Kidney (tissue), 13 donors: ENCODE measurements at regions not wholly inside any gene's neighbourhood (a gene's known extent, or its start where the extent isn't known, plus 50 kb on each side); places are given as distances from the start of the nearest gene placed in this dataset.

Experiments used
- DNase-seq, 5 donors: peaks; one replicate each; pipeline ENCODE4 v3.0.0-alpha.2; 2013 to 2020
- FAIRE-seq: peaks from 2 replicates; lab custom pipeline; 2012; peaks lifted over from hg19 to GRCh38; lab: Jason Lieb, UNC
- H3K27ac ChIP-seq, 2 donors: one replicate each; pipeline ENCODE4 v1.7.0; 2013; ENCODE audit warnings: low read depth in 2 of 2, low read length in 2 of 2, inconsistent platforms in 1 of 2
- H3K27me3 ChIP-seq: one replicate; pipeline ENCODE4 v1.7.1; 2013; ENCODE audit warnings: low read length, inconsistent platforms; ENCODE audit not compliant: control insufficient read depth, insufficient read depth
- H3K36me3 ChIP-seq, 3 donors: one replicate each; pipeline versions ENCODE4 v1.7.0 to v1.7.1; 2013; ENCODE audit warnings: low read length in 3 of 3, control low read depth in 1 of 3, inconsistent platforms in 1 of 3; ENCODE audit not compliant: insufficient read depth in 3 of 3, control insufficient read depth in 2 of 3
- H3K4me1 ChIP-seq, 3 donors: one replicate each; pipeline versions ENCODE4 v1.7.0 to v1.7.1; 2013; ENCODE audit warnings: low read length in 3 of 3, inconsistent platforms in 1 of 3, low read depth in 1 of 3; ENCODE audit not compliant: control insufficient read depth in 2 of 3, insufficient read depth in 2 of 3
- H3K4me3 ChIP-seq, 3 donors: one replicate each; pipeline versions ENCODE4 v1.7.0 to v1.8.1; 2013; ENCODE audit warnings: low read length in 3 of 3, control low read depth in 1 of 3, inconsistent platforms in 1 of 3
- H3K9ac ChIP-seq, 3 donors: one replicate each; pipeline versions ENCODE4 v1.7.0 to v1.7.1; 2013; ENCODE audit warnings: low read length in 3 of 3, control low read depth in 1 of 3, inconsistent platforms in 1 of 3
- H3K9me3 ChIP-seq, 3 donors: one replicate each; pipeline versions ENCODE4 v1.7.0 to v1.7.1; 2013; ENCODE audit warnings: low read length in 3 of 3, control low read depth in 1 of 3, inconsistent platforms in 1 of 3; ENCODE audit not compliant: control insufficient read depth in 2 of 3, insufficient read depth in 1 of 3
- CTCF ChIP-seq: IDR thresholded peaks from 3 replicates; pipeline ENCODE4 v1.5.1; 2012; ENCODE audit warnings: mild to moderate bottlenecking, moderate library complexity, borderline replicate concordance; ENCODE audit not compliant: insufficient read depth; ENCODE audit errors: extremely low read depth
- intact Hi-C: fragments of 100-400 bp; cut with DNase I; formaldehyde crosslinking; loops from one replicate; pipeline ENCODE4 v1.11.1; 2022
- donor health status: control.
- donor health status: control.
- donor health status: control.
- donor health status: control.
- donor health status: control.
- donor health status: DM: yes; HTN: yes; CAD: no.
- donor health status: Normal renal cell carcinoma (clear cell type).

- TF ChIP-seq CTCF = no peak
- no peak overlapping the region for H3K9ac ChIP-seq
- H3K4me3 ChIP-seq = no peak overlapping the region
- no peak for FAIRE-seq
- intact Hi-C loops = no loop called here
- no peak for DNase-seq
- no peak overlapping the region for H3K27ac ChIP-seq
- peaks cover 0 to 3% (median 2%) of the 10 kb centered on the region in 3 donors for H3K4me1 ChIP-seq
- H3K27me3 ChIP-seq = no peaks in the 10 kb centered on the region
- H3K36me3 ChIP-seq = no peaks in the 10 kb centered on the region
- no peaks in the 10 kb centered on the region for H3K9me3 ChIP-seq
These were observed 71.9 kb downstream of the MRPL46 start for GRCh38 chr15:88395241-88395640.

GRCh38 chr15:88394553-88395145, 72.5 kb downstream of the MRPL46 start:
- Histone ChIP-seq H3K36me3 (no peaks in the 10 kb centered on the region), H3K4me3 (no peak overlapping the region), H3K9me3 (no peaks in the 10 kb centered on the region), H3K27ac (no peak overlapping the region), H3K9ac (no peak overlapping the region), H3K27me3 (no peaks in the 10 kb centered on the region), H3K4me1 (peaks cover 0 to 3% (median 2%) of the 10 kb centered on the region in 3 donors)
- DNase-seq = peak in 3 of 5 donors; percentile 1 to 81 (median 47)
- intact Hi-C loops = no loop called here
- no peak for FAIRE-seq
- TF ChIP-seq CTCF = no peak

- Histone ChIP-seq H3K27me3 (no peaks in the 10 kb centered on the region), H3K4me3 (no peak overlapping the region), H3K27ac (no peak overlapping the region), H3K36me3 (no peaks in the 10 kb centered on the region), H3K4me1 (peaks cover 0 to 3% (median 2%) of the 10 kb centered on the region in 3 donors), H3K9me3 (no peaks in the 10 kb centered on the region), H3K9ac (no peak overlapping the region)
- DNase-seq (peak in 1 of 5 donors; percentile 13), FAIRE-seq (no peak)
- TF ChIP-seq CTCF = no peak
- intact Hi-C loops = no loop called here
These were observed 73.3 kb downstream of the MRPL46 start for GRCh38 chr15:88393719-88394519.
